CD4-positive, alpha-beta T cell (primary cell): ENCODE measurements at regions not wholly inside any gene's neighbourhood (a gene's known extent, or its start where the extent isn't known, plus 50 kb on each side); places are given as distances from the start of the nearest gene placed in this dataset.
A peak's percentile ranks its signal among the peaks of the same experiment; 100 is the strongest.

Source experiments
- ATAC-seq: fragments of 200-7000 bp; cut with Tn5 transposase; one replicate; pipeline ENCODE4 v1.10.0; 2022; ENCODE audit warnings: mild to moderate bottlenecking; ENCODE audit not compliant: poor library complexity
- CTCF ChIA-PET: fragments of 350-600 bp; sonication (Branson Sonifier 250); formaldehyde crosslinking; loops from one replicate; lab custom pipeline; 2021; ENCODE audit warnings: antibody characterized with exemption, inconsistent platforms; lab: Charles Lee
- POLR2A ChIA-PET: fragments of 350-600 bp; sonication (Branson Sonifier 250); formaldehyde crosslinking; loops from one replicate; lab custom pipeline; 2021; ENCODE audit warnings: antibody characterized with exemption, inconsistent platforms; lab: Charles Lee
- DNase-seq, 14 experiments: peaks; one replicate each; pipeline ENCODE4 v3.0.0-alpha.2; 2013 to 2020; ENCODE audit warnings: mixed read lengths in 2 of 14
- H3K27ac ChIP-seq, 2 donors: one replicate each; pipeline versions ENCODE4 v1.5.1 to v1.7.0; 2013; ENCODE audit warnings: low read length in 2 of 2, low read depth in 1 of 2, mild to moderate bottlenecking in 1 of 2
- H3K27me3 ChIP-seq, 2 experiments: 1 replicate in 1 of 2; 2 replicates in 1 of 2; pipeline versions ENCODE4 v1.6.1 to v1.7.0; 2013; ENCODE audit warnings: low read length in 2 of 2, control low read depth in 1 of 2, mild to moderate bottlenecking in 1 of 2, moderate library complexity in 1 of 2; ENCODE audit not compliant: insufficient read depth in 2 of 2, control insufficient read depth in 1 of 2
- H3K36me3 ChIP-seq: one replicate; pipeline ENCODE4 v1.6.1; 2013; ENCODE audit warnings: low read length, control low read depth; ENCODE audit not compliant: insufficient read depth
- H3K4me1 ChIP-seq: one replicate; pipeline ENCODE4 v1.6.1; 2013; ENCODE audit warnings: low read length, control low read depth; ENCODE audit not compliant: insufficient read depth
- H3K4me3 ChIP-seq: one replicate; pipeline ENCODE4 v1.5.1; 2013; ENCODE audit warnings: mild to moderate bottlenecking, low read length, moderate library complexity
- H3K9me3 ChIP-seq, 2 experiments: 1 replicate in 1 of 2; 2 replicates in 1 of 2; pipeline versions ENCODE4 v1.6.1 to v1.7.0; 2013; ENCODE audit warnings: low read length in 2 of 2, mild to moderate bottlenecking in 2 of 2, control low read depth in 1 of 2, moderate library complexity in 1 of 2; ENCODE audit not compliant: control insufficient read depth in 1 of 2, insufficient read depth in 1 of 2
- H3K27ac Mint-ChIP-seq: one replicate; pipeline ENCODE4 v1.8.0; 2020; ENCODE audit warnings: mixed read lengths
- H3K27me3 Mint-ChIP-seq: one replicate; pipeline ENCODE4 v1.8.0; 2021; ENCODE audit warnings: mixed read lengths
- H3K36me3 Mint-ChIP-seq: one replicate; pipeline ENCODE4 v1.8.0; 2021; ENCODE audit warnings: low read depth, mixed read lengths
- H3K4me1 Mint-ChIP-seq: one replicate; pipeline ENCODE4 v1.8.0; 2021; ENCODE audit warnings: low read depth, mixed read lengths
- H3K4me3 Mint-ChIP-seq: one replicate; pipeline ENCODE4 v1.8.0; 2020; ENCODE audit warnings: mild to moderate bottlenecking, mixed read lengths
- H3K9me3 Mint-ChIP-seq: one replicate; pipeline ENCODE4 v1.8.0; 2020; ENCODE audit warnings: mixed read lengths
- intact Hi-C, 2 experiments: fragments of 100-400 bp; cut with DNase I in 1 of 2; cut with micrococcal nuclease in 1 of 2; formaldehyde crosslinking; loops; one replicate each; pipeline versions ENCODE4 v1.15.1 to v1.9.0; 2023 to 2025; cut with DNase I, micrococcal nuclease
- TF ChIP-seq, protein P1 (sequence below): fragments of 200-600 bp; IDR thresholded peaks from one replicate; pipeline ENCODE4 v1.8.0; 2022; ENCODE audit warnings: antibody characterized with exemption, mild to moderate bottlenecking

DNA sequence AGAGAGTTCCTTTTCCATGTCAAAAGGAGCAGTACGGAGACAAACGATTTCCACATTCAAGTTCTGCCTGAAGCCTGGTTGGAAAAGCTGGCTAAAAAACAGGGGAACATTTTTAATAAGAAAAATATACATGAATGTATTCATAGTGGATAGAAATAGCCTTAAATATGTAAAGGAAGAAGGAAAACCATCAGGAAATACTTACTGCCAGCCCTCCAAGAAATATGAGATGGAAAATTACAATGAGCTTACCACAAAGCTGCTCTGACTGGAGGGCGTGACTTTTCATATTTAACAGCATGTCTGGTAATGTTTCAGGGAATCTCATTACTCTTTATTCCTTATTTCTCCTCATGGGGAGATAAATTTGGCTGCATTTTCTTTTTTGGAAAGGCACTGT lies 75.9 kb upstream of the ZDHHC17 start:
- H3K9me3 ChIP-seq: no peaks in the 10 kb centered on the region
- H3K9me3 Mint-ChIP-seq: no peaks in the 10 kb centered on the region
- H3K4me3 Mint-ChIP-seq: no peak overlapping the region
- intact Hi-C loops: loop anchor here (2.0 kb wide), 1 partner anchor 103 kb away; no protein-coding TSS in a partner anchor
- no peak overlapping the region for H3K27ac Mint-ChIP-seq
- no peaks in the 10 kb centered on the region for H3K36me3 Mint-ChIP-seq
- no peak overlapping the region for H3K4me3 ChIP-seq
- CTCF ChIA-PET: no interaction called here
- H3K4me1 ChIP-seq: no peaks in the 10 kb centered on the region
- no peaks in the 10 kb centered on the region for H3K27me3 ChIP-seq
- TF ChIP-seq, protein P1, sequence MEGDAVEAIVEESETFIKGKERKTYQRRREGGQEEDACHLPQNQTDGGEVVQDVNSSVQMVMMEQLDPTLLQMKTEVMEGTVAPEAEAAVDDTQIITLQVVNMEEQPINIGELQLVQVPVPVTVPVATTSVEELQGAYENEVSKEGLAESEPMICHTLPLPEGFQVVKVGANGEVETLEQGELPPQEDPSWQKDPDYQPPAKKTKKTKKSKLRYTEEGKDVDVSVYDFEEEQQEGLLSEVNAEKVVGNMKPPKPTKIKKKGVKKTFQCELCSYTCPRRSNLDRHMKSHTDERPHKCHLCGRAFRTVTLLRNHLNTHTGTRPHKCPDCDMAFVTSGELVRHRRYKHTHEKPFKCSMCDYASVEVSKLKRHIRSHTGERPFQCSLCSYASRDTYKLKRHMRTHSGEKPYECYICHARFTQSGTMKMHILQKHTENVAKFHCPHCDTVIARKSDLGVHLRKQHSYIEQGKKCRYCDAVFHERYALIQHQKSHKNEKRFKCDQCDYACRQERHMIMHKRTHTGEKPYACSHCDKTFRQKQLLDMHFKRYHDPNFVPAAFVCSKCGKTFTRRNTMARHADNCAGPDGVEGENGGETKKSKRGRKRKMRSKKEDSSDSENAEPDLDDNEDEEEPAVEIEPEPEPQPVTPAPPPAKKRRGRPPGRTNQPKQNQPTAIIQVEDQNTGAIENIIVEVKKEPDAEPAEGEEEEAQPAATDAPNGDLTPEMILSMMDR: no peak
- ATAC-seq: no peak
- no peak overlapping the region for H3K27ac ChIP-seq
- POLR2A ChIA-PET: no interaction called here
- H3K4me1 Mint-ChIP-seq: peaks cover 4% of the 10 kb centered on the region
- H3K36me3 ChIP-seq: no peaks in the 10 kb centered on the region
- H3K27me3 Mint-ChIP-seq: no peaks in the 10 kb centered on the region
- no peak for DNase-seq

DNA sequence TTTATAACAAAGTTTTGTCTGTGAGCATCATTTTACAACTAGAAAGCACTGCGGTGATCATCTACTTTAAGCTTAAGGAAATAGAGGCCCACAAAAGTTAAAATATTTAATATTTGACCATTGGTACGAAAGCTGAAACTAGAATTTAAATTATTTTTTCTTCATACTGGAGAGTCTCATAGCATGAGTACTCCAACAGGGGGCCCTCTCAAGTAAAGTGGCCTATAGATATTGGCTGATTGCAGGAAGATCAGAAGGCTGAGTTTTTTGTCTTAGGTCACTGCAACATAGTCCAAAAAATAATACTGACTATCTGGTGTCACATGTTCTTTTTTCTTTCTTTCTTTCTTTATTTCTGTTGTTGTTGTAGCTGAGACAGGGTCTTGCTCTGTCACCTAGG lies 75.3 kb upstream of the ZDHHC17 start:
- Histone ChIP-seq H3K27ac (no peak overlapping the region), H3K9me3 (no peaks in the 10 kb centered on the region), H3K27me3 (no peaks in the 10 kb centered on the region), H3K36me3 (no peaks in the 10 kb centered on the region), H3K4me3 (no peak overlapping the region), H3K4me1 (no peaks in the 10 kb centered on the region)
- POLR2A ChIA-PET: no interaction called here
- no peak overlapping the region for H3K4me3 Mint-ChIP-seq
- H3K27ac Mint-ChIP-seq: no peak overlapping the region
- peaks cover 4% of the 10 kb centered on the region for H3K4me1 Mint-ChIP-seq
- intact Hi-C loops: loop anchor here (2.0 kb wide), 1 partner anchor 102 kb away; no protein-coding TSS in a partner anchor
- CTCF ChIA-PET: interaction anchor here (0.5 kb wide), 1 partner anchor 82 kb away, joined by 3 read pairs; no protein-coding TSS in a partner anchor
- no peaks in the 10 kb centered on the region for H3K9me3 Mint-ChIP-seq
- no peaks in the 10 kb centered on the region for H3K27me3 Mint-ChIP-seq
- DNase-seq (peak in 3 of 14 experiments; percentile 9 to 24 (median 23)), ATAC-seq (no peak)
- TF ChIP-seq, protein P1: peak; percentile 36
- no peaks in the 10 kb centered on the region for H3K36me3 Mint-ChIP-seq

DNA sequence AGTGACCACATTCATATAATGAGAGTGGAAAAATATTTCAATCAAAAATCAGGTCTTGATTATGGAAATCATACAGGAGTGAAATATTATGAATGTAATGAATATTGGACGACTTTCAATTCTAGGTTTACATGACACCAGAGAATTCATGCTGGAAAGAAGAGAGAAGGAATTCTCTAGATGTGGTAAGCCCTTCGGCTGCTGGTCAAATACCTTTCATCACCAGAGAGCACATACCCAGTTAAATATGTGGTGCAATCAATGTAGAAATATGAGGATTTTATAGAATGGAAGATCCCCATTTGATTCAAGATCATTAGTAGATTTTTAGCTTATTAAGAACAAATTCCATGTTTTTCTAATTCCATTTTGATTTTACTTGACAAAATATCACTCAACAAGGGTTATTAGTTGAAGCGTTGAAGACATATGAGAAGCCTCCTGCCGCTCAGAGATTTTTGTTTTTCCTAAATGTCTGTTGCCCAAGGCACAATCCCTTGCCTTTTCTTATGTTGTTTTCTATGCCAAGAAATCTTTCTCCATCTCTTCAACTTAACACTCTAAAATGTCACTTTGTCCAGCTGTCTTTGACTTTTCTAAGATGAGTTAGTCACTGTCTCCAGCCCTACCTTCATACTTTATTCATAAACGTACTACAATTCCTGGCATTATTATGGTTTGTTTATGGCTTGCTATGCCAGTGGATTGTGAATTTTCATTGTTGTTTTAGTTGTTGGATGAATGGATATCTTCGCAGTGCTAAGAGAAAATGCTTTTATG lies 72.8 kb upstream of the ZDHHC17 start:
- Mint-ChIP-seq H3K27me3 (no peaks in the 10 kb centered on the region), H3K4me1 (no peaks in the 10 kb centered on the region), H3K4me3 (no peak overlapping the region), H3K36me3 (no peaks in the 10 kb centered on the region), H3K9me3 (no peaks in the 10 kb centered on the region), H3K27ac (no peak overlapping the region)
- no peaks in the 10 kb centered on the region for H3K36me3 ChIP-seq
- H3K9me3 ChIP-seq: no peaks in the 10 kb centered on the region
- intact Hi-C loops: no loop called here
- H3K4me1 ChIP-seq: no peaks in the 10 kb centered on the region
- ATAC-seq: no peak
- TF ChIP-seq, protein P1: no peak
- H3K4me3 ChIP-seq: no peak overlapping the region
- CTCF ChIA-PET: no interaction called here
- POLR2A ChIA-PET: no interaction called here
- no peaks in the 10 kb centered on the region for H3K27me3 ChIP-seq
- no peak for DNase-seq
- H3K27ac ChIP-seq: no peak overlapping the region
